Liver (tissue), 8 donors: ENCODE measurements at regions not wholly inside any gene's neighbourhood (a gene's known extent, or its start where the extent isn't known, plus 50 kb on each side); places are given as distances from the start of the nearest gene placed in this dataset.

Experiments
- DNase-seq: peaks from one replicate; pipeline ENCODE4 v3.0.0-alpha.2; 2017; ENCODE audit warnings: low spot score
- H3K27ac ChIP-seq, 2 donors: one replicate each; pipeline ENCODE4 v1.7.0; 2013; ENCODE audit warnings: inconsistent platforms in 2 of 2, low read length in 2 of 2, control low read depth in 1 of 2, low read depth in 1 of 2, mild to moderate bottlenecking in 1 of 2
- H3K27me3 ChIP-seq, 4 donors: one replicate each; pipeline versions ENCODE4 v1.6.1 to v1.7.0; 2013; ENCODE audit warnings: low read length in 3 of 4, inconsistent platforms in 1 of 4, mild to moderate bottlenecking in 1 of 4, moderate library complexity in 1 of 4; ENCODE audit not compliant: control insufficient read depth in 4 of 4, insufficient read depth in 4 of 4
- H3K36me3 ChIP-seq, 4 donors: one replicate each; pipeline versions ENCODE4 v1.6.1 to v1.7.0; 2013; ENCODE audit warnings: low read length in 3 of 4, mild to moderate bottlenecking in 3 of 4, low read depth in 1 of 4, moderate library complexity in 1 of 4; ENCODE audit not compliant: control insufficient read depth in 4 of 4, insufficient read depth in 3 of 4
- H3K4me1 ChIP-seq, 4 donors: one replicate each; pipeline versions ENCODE4 v1.6.1 to v1.7.0; 2013; ENCODE audit warnings: low read length in 3 of 4, mild to moderate bottlenecking in 3 of 4, moderate library complexity in 1 of 4; ENCODE audit not compliant: control insufficient read depth in 4 of 4, insufficient read depth in 4 of 4
- H3K4me3 ChIP-seq, 3 donors: one replicate each; pipeline versions ENCODE4 v1.6.1 to v1.7.0; 2013; ENCODE audit warnings: low read length in 3 of 3, control low read depth in 1 of 3, low read depth in 1 of 3, mild to moderate bottlenecking in 1 of 3
- H3K9ac ChIP-seq, 2 donors: one replicate each; pipeline ENCODE4 v1.7.0; 2013; ENCODE audit warnings: low read length in 2 of 2, mild to moderate bottlenecking in 2 of 2, moderate library complexity in 2 of 2, control low read depth in 1 of 2, low read depth in 1 of 2
- H3K9me3 ChIP-seq, 4 donors: one replicate each; pipeline versions ENCODE4 v1.6.1 to v1.7.0; 2013; ENCODE audit warnings: low read length in 3 of 4; ENCODE audit not compliant: control insufficient read depth in 4 of 4
- EGR1 ChIP-seq, 2 donors: IDR thresholded peaks; 2 replicates each; pipeline ENCODE4 v1.6.1; 2016 to 2018; ENCODE audit warnings: antibody characterized with exemption in 2 of 2, low read depth in 2 of 2
- FOXA1 ChIP-seq: IDR thresholded peaks from 2 replicates; pipeline ENCODE4 v1.6.1; 2016; ENCODE audit warnings: antibody characterized with exemption
- FOXA2 ChIP-seq: IDR thresholded peaks from 2 replicates; pipeline ENCODE4 v1.6.1; 2016; ENCODE audit warnings: antibody characterized with exemption
- GABPA ChIP-seq, 2 donors: IDR thresholded peaks in 1 of 2; conservative IDR thresholded peaks in 1 of 2; 2 replicates each; pipeline ENCODE4 v1.6.1; 2016; ENCODE audit warnings: antibody characterized with exemption in 2 of 2, mild to moderate bottlenecking in 1 of 2, moderate library complexity in 1 of 2
- HNF4A ChIP-seq, 2 donors: conservative IDR thresholded peaks; 2 replicates each; pipeline ENCODE4 v1.6.1; 2016; ENCODE audit warnings: antibody characterized with exemption in 2 of 2, mild to moderate bottlenecking in 2 of 2
- HNF4G ChIP-seq: IDR thresholded peaks from 2 replicates; pipeline ENCODE4 v1.6.1; 2016; ENCODE audit warnings: antibody characterized with exemption
- JUND ChIP-seq, 2 donors: IDR thresholded peaks; 2 replicates each; pipeline ENCODE4 v1.6.1; 2016; ENCODE audit warnings: antibody characterized with exemption in 2 of 2
- NR2F2 ChIP-seq: IDR thresholded peaks from 2 replicates; pipeline ENCODE4 v1.6.1; 2016; ENCODE audit warnings: antibody characterized with exemption
- RAD21 ChIP-seq, 2 donors: IDR thresholded peaks; 2 replicates each; pipeline ENCODE4 v1.6.1; 2016; ENCODE audit warnings: antibody characterized with exemption in 2 of 2, mild to moderate bottlenecking in 2 of 2
- RXRA ChIP-seq, 2 donors: IDR thresholded peaks; 2 replicates each; pipeline ENCODE4 v1.6.1; 2017 to 2018; ENCODE audit warnings: antibody characterized with exemption in 2 of 2, mild to moderate bottlenecking in 1 of 2
- SP1 ChIP-seq: IDR thresholded peaks from 2 replicates; pipeline ENCODE4 v1.6.1; 2018; ENCODE audit warnings: antibody characterized with exemption, mild to moderate bottlenecking
- TAF1 ChIP-seq: conservative IDR thresholded peaks from 2 replicates; pipeline ENCODE4 v1.6.1; 2016; ENCODE audit warnings: antibody characterized with exemption, mild to moderate bottlenecking
- YY1 ChIP-seq: IDR thresholded peaks from 2 replicates; pipeline ENCODE4 v1.6.1; 2016; ENCODE audit warnings: antibody characterized with exemption, mild to moderate bottlenecking
- WGBS: extraction: QIAGEN DNeasy Blood & Tissue Kit; methylation state at CpG from one replicate; pipeline ENCODE4 v1.1.7; 2013; 5-methylcytosine and 5-hydroxymethylcytosine counted together
- TF ChIP-seq, protein P1 (sequence below): IDR thresholded peaks from 2 replicates; pipeline ENCODE4 v1.6.1; 2016; ENCODE audit warnings: antibody characterized with exemption
- TF ChIP-seq, protein P2 (sequence below): fragments of 150-350 bp; IDR thresholded peaks from 2 replicates; pipeline ENCODE4 v1.5.1; 2017; ENCODE audit warnings: improper control_type of control experiment, low read depth, low read length; ENCODE audit not compliant: missing input control
- TF ChIP-seq, protein P3 (sequence below): IDR thresholded peaks from 2 replicates; pipeline ENCODE4 v1.6.1; 2016; ENCODE audit warnings: antibody characterized with exemption
- TF ChIP-seq, protein P4 (sequence below): IDR thresholded peaks from 2 replicates; pipeline ENCODE4 v1.6.1; 2016; ENCODE audit warnings: antibody characterized with exemption, mild to moderate bottlenecking
- TF ChIP-seq, protein P5 (sequence below): IDR thresholded peaks from 2 replicates; pipeline ENCODE4 v1.6.1; 2016; ENCODE audit warnings: antibody characterized with exemption
- donor health status: healthy.
- donor health status: healthy.
- donor health status: healthy.
- donor health status: healthy.
- donor health status: healthy.

DNA sequence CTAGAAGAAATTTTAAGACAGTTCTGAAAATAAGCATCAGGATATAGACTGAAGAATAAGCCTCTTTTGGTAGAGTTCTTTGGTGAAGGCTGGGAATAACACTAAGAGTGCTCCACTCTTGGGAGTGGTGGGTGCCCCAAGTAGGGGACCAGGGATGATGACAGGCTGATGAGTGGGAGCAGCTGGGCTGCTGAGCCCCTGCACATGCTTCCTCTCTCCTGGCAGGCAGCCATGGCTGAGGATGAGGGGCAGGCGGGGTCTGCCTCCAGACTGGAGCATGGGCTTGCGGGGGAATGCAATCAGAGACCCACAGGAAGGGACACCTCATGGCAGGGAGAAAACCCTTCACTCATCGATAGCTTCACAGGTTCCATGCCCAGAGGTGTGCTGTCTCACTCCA, 72.6 kb upstream of the RORA start:
- Histone ChIP-seq H3K36me3 (no peaks in the 10 kb centered on the region), H3K4me3 (no peak overlapping the region), H3K9me3 (no peaks in the 10 kb centered on the region), H3K9ac (no peak overlapping the region), H3K27ac (no peak overlapping the region), H3K4me1 (no peaks in the 10 kb centered on the region), H3K27me3 (no peaks in the 10 kb centered on the region)
- no peak for DNase-seq
- 90% methylated on average over 3 of the region's 3 CpGs for WGBS
- TF ChIP-seq, protein P1, sequence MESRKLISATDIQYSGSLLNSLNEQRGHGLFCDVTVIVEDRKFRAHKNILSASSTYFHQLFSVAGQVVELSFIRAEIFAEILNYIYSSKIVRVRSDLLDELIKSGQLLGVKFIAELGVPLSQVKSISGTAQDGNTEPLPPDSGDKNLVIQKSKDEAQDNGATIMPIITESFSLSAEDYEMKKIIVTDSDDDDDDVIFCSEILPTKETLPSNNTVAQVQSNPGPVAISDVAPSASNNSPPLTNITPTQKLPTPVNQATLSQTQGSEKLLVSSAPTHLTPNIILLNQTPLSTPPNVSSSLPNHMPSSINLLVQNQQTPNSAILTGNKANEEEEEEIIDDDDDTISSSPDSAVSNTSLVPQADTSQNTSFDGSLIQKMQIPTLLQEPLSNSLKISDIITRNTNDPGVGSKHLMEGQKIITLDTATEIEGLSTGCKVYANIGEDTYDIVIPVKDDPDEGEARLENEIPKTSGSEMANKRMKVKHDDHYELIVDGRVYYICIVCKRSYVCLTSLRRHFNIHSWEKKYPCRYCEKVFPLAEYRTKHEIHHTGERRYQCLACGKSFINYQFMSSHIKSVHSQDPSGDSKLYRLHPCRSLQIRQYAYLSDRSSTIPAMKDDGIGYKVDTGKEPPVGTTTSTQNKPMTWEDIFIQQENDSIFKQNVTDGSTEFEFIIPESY = no peak
- no peak for TF ChIP-seq RAD21 (IDR thresholded peaks at IDR 0.05)
- TF ChIP-seq NR2F2 = no peak
- TF ChIP-seq FOXA2 = no peak
- no peak for TF ChIP-seq FOXA1
- TF ChIP-seq TAF1 = no peak
- TF ChIP-seq, protein P2, sequence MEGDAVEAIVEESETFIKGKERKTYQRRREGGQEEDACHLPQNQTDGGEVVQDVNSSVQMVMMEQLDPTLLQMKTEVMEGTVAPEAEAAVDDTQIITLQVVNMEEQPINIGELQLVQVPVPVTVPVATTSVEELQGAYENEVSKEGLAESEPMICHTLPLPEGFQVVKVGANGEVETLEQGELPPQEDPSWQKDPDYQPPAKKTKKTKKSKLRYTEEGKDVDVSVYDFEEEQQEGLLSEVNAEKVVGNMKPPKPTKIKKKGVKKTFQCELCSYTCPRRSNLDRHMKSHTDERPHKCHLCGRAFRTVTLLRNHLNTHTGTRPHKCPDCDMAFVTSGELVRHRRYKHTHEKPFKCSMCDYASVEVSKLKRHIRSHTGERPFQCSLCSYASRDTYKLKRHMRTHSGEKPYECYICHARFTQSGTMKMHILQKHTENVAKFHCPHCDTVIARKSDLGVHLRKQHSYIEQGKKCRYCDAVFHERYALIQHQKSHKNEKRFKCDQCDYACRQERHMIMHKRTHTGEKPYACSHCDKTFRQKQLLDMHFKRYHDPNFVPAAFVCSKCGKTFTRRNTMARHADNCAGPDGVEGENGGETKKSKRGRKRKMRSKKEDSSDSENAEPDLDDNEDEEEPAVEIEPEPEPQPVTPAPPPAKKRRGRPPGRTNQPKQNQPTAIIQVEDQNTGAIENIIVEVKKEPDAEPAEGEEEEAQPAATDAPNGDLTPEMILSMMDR = no peak
- TF ChIP-seq GABPA (IDR thresholded peaks at IDR 0.05 in 1 of 2, conservative IDR thresholded peaks at IDR 0.05 in 1 of 2) = no peak
- TF ChIP-seq, protein P3, sequence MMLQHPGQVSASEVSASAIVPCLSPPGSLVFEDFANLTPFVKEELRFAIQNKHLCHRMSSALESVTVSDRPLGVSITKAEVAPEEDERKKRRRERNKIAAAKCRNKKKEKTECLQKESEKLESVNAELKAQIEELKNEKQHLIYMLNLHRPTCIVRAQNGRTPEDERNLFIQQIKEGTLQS = no peak
- TF ChIP-seq YY1 = no peak
- TF ChIP-seq RXRA (IDR thresholded peaks at IDR 0.05) = no peak
- TF ChIP-seq, protein P4, sequence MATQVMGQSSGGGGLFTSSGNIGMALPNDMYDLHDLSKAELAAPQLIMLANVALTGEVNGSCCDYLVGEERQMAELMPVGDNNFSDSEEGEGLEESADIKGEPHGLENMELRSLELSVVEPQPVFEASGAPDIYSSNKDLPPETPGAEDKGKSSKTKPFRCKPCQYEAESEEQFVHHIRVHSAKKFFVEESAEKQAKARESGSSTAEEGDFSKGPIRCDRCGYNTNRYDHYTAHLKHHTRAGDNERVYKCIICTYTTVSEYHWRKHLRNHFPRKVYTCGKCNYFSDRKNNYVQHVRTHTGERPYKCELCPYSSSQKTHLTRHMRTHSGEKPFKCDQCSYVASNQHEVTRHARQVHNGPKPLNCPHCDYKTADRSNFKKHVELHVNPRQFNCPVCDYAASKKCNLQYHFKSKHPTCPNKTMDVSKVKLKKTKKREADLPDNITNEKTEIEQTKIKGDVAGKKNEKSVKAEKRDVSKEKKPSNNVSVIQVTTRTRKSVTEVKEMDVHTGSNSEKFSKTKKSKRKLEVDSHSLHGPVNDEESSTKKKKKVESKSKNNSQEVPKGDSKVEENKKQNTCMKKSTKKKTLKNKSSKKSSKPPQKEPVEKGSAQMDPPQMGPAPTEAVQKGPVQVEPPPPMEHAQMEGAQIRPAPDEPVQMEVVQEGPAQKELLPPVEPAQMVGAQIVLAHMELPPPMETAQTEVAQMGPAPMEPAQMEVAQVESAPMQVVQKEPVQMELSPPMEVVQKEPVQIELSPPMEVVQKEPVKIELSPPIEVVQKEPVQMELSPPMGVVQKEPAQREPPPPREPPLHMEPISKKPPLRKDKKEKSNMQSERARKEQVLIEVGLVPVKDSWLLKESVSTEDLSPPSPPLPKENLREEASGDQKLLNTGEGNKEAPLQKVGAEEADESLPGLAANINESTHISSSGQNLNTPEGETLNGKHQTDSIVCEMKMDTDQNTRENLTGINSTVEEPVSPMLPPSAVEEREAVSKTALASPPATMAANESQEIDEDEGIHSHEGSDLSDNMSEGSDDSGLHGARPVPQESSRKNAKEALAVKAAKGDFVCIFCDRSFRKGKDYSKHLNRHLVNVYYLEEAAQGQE = no peak
- TF ChIP-seq HNF4A (conservative IDR thresholded peaks at IDR 0.05) = no peak
- TF ChIP-seq, protein P5, sequence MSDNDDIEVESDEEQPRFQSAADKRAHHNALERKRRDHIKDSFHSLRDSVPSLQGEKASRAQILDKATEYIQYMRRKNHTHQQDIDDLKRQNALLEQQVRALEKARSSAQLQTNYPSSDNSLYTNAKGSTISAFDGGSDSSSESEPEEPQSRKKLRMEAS = no peak
- no peak for TF ChIP-seq HNF4G
- no peak for TF ChIP-seq JUND (IDR thresholded peaks at IDR 0.05)
- TF ChIP-seq SP1 = no peak
- TF ChIP-seq EGR1 (IDR thresholded peaks at IDR 0.05; ENCODE audit: low read depth in 2 of 2) = no peak
